ENCODE measurements at regions not wholly inside any gene's neighbourhood (a gene's known extent, or its start where the extent isn't known, plus 50 kb on each side); places are given as distances from the start of the nearest gene placed in this dataset.

DNA sequence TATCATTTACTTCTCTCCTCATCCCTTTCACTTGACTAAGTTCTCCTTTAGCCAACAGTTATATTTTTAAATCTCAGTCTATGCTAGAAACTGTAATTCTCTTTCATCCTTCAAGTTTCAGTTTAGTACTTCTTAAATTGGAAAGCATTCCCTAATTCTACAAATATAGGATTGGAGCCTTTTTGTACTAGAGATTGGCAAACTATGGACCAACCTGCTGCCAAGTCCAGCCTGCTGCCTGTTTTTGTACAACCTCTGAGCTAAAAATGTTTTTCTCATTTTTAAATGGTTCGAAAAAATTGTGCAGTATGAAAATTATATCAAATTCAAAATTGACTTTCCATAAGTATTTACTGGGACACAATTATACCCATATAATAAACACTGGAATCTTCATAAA is 1381.5 kb upstream of the SPRY2 start:
- no peak for TF ChIP-seq EZH2 (IDR thresholded peaks at IDR 0.05)
- TF ChIP-seq POLR2AphosphoS5 (IDR thresholded peaks at IDR 0.05; ENCODE audit: borderline replicate concordance, low read depth, low read length) = no peak
- no peak for TF ChIP-seq FOXP2 (optimal IDR thresholded peaks at IDR 0.05; ENCODE audit: control extremely low read depth, extremely low read length, insufficient read depth)

Data from SK-N-MC (cell line).